Lower lobe of right lung (tissue), 2 donors: ENCODE measurements at regions not wholly inside any gene's neighbourhood (a gene's known extent, or its start where the extent isn't known, plus 50 kb on each side); places are given as distances from the start of the nearest gene placed in this dataset.

Source experiments
- ATAC-seq, 2 donors: fragments of 200-7000 bp; cut with Tn5 transposase; one replicate each; pipeline ENCODE4 v1.9.1; 2020 to 2022; ENCODE audit warnings: mild to moderate bottlenecking in 2 of 2, moderate library complexity in 2 of 2
- DNase-seq: peaks from one replicate; pipeline ENCODE4 v3.0.0-alpha.2; 2020
- H3K27ac ChIP-seq: fragments of 200-600 bp; one replicate; pipeline ENCODE4 v1.8.0; 2022
- H3K27me3 ChIP-seq: fragments of 200-600 bp; one replicate; pipeline ENCODE4 v1.8.0; 2022; ENCODE audit warnings: low read depth
- H3K36me3 ChIP-seq: fragments of 200-600 bp; one replicate; pipeline ENCODE4 v1.8.0; 2022; ENCODE audit warnings: mild to moderate bottlenecking
- H3K4me1 ChIP-seq: fragments of 200-600 bp; one replicate; pipeline ENCODE4 v1.8.0; 2022
- H3K4me3 ChIP-seq: fragments of 200-600 bp; one replicate; pipeline ENCODE4 v1.8.0; 2022; ENCODE audit warnings: mild to moderate bottlenecking
- H3K9me3 ChIP-seq: fragments of 200-600 bp; one replicate; pipeline ENCODE4 v1.8.0; 2022
- intact Hi-C: fragments of 100-400 bp; cut with DNase I; formaldehyde crosslinking; loops from one replicate; pipeline ENCODE4 v1.11.0; 2022
- TF ChIP-seq, protein P1 (sequence below): fragments of 200-600 bp; IDR thresholded peaks from one replicate; pipeline ENCODE4 v1.8.0; 2022; ENCODE audit warnings: antibody characterized with exemption, mild to moderate bottlenecking
- donor health status: DM: no; HTN: yes; CAD: no; lungs with severe emphysema.

DNA sequence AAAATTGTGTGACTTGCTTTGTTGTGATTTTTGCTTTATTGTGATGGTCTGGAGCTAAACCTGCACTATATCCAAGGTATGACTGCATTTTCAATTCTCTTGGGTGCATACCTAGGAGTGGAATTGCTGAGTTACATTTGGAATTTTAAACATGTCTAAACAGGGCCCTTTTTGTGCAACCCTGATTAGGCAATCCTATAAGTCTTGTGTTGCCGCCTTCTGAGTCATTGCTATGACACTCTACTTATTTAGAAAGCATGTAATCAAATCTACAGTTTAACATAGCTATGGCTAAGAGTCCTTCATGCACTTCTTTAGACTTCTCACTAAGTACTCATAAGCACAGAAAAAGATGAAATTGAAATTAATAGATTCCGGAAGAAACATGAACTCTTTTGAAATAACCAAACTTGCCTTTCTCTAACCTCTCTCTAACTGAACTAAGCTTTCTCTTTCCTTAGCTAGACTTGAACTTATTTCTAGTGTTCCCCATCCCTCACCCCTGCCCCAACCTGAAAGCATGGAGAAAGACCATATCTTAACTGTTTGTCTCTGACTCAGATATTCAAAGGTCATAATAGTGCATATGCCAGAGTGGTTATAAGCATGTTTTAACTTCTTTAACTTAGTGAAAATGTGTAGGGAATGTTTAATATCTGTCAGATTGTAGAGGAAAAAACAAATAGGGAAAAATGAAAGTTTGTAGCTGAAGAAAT, 203.0 kb downstream of the SNAPC1 start:
- no peak overlapping the region for H3K4me3 ChIP-seq
- DNase-seq (no peak), ATAC-seq (peak; percentile 76 to 83)
- H3K36me3 ChIP-seq = no peaks in the 10 kb centered on the region
- H3K4me1 ChIP-seq = no peaks in the 10 kb centered on the region
- intact Hi-C loops = no loop called here
- no peaks in the 10 kb centered on the region for H3K9me3 ChIP-seq
- no peak overlapping the region for H3K27ac ChIP-seq
- TF ChIP-seq, protein P1, sequence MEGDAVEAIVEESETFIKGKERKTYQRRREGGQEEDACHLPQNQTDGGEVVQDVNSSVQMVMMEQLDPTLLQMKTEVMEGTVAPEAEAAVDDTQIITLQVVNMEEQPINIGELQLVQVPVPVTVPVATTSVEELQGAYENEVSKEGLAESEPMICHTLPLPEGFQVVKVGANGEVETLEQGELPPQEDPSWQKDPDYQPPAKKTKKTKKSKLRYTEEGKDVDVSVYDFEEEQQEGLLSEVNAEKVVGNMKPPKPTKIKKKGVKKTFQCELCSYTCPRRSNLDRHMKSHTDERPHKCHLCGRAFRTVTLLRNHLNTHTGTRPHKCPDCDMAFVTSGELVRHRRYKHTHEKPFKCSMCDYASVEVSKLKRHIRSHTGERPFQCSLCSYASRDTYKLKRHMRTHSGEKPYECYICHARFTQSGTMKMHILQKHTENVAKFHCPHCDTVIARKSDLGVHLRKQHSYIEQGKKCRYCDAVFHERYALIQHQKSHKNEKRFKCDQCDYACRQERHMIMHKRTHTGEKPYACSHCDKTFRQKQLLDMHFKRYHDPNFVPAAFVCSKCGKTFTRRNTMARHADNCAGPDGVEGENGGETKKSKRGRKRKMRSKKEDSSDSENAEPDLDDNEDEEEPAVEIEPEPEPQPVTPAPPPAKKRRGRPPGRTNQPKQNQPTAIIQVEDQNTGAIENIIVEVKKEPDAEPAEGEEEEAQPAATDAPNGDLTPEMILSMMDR = no peak
- H3K27me3 ChIP-seq = no peaks in the 10 kb centered on the region

DNA sequence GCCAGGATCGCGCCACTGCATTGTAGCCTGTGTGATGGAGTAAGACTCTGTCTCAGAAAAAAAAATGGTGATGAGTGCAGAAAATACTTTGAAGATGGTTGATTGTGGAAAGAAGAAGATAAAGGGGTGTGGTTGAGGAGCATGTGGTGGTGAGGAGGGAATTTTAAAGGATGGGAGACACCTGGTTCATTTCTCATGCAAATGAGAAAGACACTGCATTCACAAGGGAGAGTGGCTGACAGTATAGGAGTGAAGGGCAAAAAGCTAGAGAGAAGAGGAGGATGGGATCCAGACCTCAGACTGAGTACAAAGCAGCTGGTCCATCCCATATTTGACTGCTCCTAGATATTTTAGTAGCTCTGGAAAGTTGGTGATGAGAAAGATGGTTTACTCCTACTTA, 206.0 kb downstream of the SNAPC1 start:
- no peak overlapping the region for H3K27ac ChIP-seq
- TF ChIP-seq, protein P1 = no peak
- no peaks in the 10 kb centered on the region for H3K4me1 ChIP-seq
- H3K27me3 ChIP-seq = no peaks in the 10 kb centered on the region
- intact Hi-C loops = no loop called here
- DNase-seq (no peak), ATAC-seq (no peak)
- H3K9me3 ChIP-seq = no peaks in the 10 kb centered on the region
- no peaks in the 10 kb centered on the region for H3K36me3 ChIP-seq
- no peak overlapping the region for H3K4me3 ChIP-seq

DNA sequence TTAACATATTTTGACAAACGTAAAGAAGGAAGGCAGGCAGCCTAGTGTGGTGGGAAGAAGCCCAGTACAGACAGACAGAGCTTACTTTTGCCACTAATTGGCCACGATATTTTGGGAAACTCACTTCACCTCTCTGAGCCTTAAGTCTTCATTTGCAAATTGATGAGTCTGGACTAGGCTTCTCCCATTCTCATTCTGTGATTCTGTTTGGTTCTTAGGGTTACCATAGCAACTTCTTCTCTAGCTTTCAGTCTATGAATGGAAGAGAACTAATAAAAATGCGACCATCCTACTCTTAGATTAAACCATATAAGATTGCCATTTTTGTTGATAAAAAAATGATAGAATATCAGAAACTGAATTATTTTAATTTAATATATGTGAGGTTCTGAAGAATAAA, 210.5 kb downstream of the SNAPC1 start:
- no peak for DNase-seq
- no peak for ATAC-seq
- no peak overlapping the region for H3K4me3 ChIP-seq
- TF ChIP-seq, protein P1 = no peak
- no peaks in the 10 kb centered on the region for H3K36me3 ChIP-seq
- H3K27ac ChIP-seq = no peak overlapping the region
- intact Hi-C loops = no loop called here
- H3K9me3 ChIP-seq = peaks cover 6% of the 10 kb centered on the region
- H3K4me1 ChIP-seq = no peaks in the 10 kb centered on the region
- no peaks in the 10 kb centered on the region for H3K27me3 ChIP-seq

DNA sequence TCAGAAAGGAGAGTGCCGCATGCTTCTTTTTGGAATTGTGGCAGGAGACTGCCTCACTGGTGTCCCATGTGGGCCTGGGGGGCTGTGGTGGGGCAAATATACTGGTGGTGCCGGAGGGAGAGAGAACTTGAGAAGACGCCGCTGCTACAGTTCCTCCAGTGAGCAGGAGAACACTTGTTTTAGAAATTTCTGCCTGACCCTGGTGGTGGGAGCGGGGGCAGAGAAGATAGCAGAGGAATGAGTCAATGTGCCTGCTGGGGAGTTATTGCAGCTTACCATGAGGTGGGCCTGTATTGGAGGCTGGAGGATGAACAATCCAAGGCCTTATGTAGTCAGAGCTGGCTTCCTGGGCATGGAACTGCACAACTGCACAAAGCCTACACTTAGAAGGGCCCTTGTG, 211.8 kb downstream of the SNAPC1 start:
- no peak for ATAC-seq
- H3K27me3 ChIP-seq = no peaks in the 10 kb centered on the region
- no peaks in the 10 kb centered on the region for H3K4me1 ChIP-seq
- no peak overlapping the region for H3K4me3 ChIP-seq
- H3K9me3 ChIP-seq = peaks cover 6% of the 10 kb centered on the region
- H3K36me3 ChIP-seq = no peaks in the 10 kb centered on the region
- H3K27ac ChIP-seq = no peak overlapping the region
- TF ChIP-seq, protein P1 = no peak
- intact Hi-C loops = no loop called here
- no peak for DNase-seq

DNA sequence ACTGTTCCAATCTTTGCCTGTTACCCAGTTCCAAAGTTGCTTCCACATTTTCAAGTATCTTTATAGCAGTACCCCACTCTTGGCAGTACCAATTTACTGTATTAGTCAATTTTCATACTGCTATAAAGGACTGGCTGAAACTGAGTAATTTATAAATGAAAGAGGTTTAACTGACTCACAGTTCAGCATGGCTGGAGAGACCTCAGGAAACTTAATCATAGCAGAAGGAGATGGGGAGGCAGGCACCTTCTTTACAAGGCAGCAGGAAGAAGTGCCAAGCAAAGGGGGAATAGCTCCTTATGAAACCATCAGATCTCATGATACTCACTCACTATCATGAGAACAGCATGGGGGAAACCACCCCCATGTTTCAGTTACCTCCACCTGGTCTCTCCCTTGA, 215.0 kb downstream of the SNAPC1 start:
- no peak for DNase-seq
- Histone ChIP-seq H3K4me3 (no peak overlapping the region), H3K4me1 (no peaks in the 10 kb centered on the region), H3K27ac (no peak overlapping the region), H3K36me3 (no peaks in the 10 kb centered on the region), H3K9me3 (peaks cover 6% of the 10 kb centered on the region), H3K27me3 (no peaks in the 10 kb centered on the region)
- TF ChIP-seq, protein P1 = no peak
- no peak for ATAC-seq
- intact Hi-C loops = no loop called here
